Hepatocyte (in vitro differentiated cells): ENCODE measurements at regions not wholly inside any gene's neighbourhood (a gene's known extent, or its start where the extent isn't known, plus 50 kb on each side); places are given as distances from the start of the nearest gene placed in this dataset.

Source experiments
- CTCF ChIP-seq: fragments of 200-600 bp; sonication (generic); IDR thresholded peaks from 2 replicates; pipeline ENCODE4 v1.5.1; 2016; ENCODE audit warnings: antibody characterized with exemption, mild to moderate bottlenecking; ENCODE audit not compliant: poor library complexity
- EZH2 ChIP-seq: fragments of 200-600 bp; sonication (generic); IDR thresholded peaks from 2 replicates; pipeline ENCODE4 v1.6.1; 2016; ENCODE audit warnings: antibody characterized with exemption, mild to moderate bottlenecking, borderline replicate concordance
- EZH2phosphoT487 ChIP-seq: fragments of 200-600 bp; sonication (generic); IDR thresholded peaks from one replicate; pipeline ENCODE4 v1.6.1; 2018; ENCODE audit warnings: antibody characterized with exemption, mild to moderate bottlenecking, low read depth, moderate library complexity; ENCODE audit not compliant: unreplicated experiment, severe bottlenecking

GRCh38 chr1:30445449-30445848 is 277.9 kb downstream of the MATN1 start:
- TF ChIP-seq EZH2 (no peak), CTCF (no peak), EZH2phosphoT487 (no peak)
